ENCODE measurements at regions not wholly inside any gene's neighbourhood (a gene's known extent, or its start where the extent isn't known, plus 50 kb on each side); places are given as distances from the start of the nearest gene placed in this dataset.
"Not testable (repeated sequence)": the region's sequence is repeated elsewhere in the genome, so short reads cannot be mapped to it uniquely, and the experiment has no call there.

DNA sequence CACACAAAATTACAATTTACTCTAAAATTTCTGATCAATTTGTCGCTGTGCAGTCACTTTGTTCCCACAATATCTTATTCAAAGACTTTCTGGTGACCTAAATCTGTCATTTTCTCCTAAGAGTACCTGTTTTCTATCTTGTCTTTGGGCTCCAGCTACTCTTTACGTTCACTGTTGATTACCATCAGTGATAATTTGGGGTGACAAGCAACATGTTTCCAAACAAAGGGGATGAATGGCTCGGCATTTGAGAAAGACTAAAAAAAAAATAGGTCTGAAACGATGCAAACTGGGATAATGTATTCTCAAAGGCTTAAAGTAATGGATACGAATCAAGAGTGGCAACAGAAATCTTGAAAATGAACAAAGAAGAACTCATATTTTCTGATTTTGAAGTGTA is 205.2 kb upstream of the DAB2 start:
- DNase-seq, result no peak

DNA sequence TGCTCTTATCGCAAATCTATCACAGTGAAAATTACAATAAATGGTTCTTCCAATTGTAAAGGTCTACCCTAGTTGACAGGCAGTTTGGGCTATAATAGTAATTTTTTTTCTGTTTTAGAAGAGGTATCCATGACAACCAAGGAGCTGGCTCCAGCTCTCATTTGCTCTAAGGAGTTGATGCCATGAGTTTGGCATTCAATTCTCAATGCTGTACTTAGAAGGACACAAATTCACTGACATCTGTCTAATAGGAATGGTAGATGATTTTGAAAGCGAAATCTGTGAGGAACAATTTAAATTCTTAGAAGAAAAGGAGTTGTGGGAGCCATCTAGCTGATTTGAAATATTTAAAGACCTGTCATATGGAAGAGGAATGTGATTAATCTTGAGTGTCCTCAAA is 203.6 kb upstream of the DAB2 start:
- DNase-seq, result no peak

DNA sequence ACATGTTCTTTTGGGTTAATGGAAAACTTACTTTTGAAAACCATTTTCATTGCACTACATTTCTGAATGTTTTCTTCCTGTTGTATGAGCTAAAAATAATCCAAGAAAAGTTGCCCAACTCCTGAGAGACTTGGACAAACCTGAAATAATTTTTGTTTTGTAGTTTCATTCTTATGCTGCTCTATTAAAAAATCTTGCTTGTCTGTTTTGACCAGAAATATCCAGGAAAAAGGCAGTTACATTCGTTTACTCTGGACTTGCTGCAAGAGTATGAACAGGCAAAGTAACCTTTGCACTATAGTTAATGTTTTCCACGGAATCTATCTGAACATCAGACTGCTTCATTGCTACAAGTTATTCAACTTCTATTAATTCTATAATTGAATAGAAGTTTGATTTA is 200.1 kb upstream of the DAB2 start:
- no peak for DNase-seq

DNA sequence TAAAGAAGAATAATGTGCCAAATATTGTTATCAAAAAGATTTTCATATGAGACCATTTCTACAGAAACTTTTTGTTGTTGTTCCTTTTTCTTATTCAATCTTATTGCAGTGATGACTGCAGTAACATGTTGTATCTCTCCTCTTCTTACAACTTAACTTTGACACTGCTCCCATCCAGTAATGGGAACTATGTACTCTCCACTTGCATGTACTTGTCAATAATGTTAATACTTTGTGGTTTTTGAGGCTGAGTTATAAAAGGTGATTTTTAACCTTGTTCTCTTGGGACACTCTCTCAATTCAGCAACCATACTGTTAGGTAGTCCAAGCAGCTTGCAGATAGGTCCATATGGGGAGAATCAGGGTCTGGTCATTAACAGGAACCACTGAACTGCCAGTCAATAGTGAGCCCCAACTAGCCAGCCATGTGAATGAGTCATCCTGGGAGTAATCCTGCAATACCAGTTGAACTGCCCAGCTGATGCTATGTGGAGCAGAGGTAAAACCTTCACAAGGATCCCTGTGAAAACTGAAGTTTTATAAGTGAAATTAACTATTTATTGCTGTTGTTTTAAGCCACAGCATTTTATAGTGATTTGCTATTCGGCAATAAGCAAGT is 199.6 kb upstream of the DAB2 start:
- no peak for DNase-seq

DNA sequence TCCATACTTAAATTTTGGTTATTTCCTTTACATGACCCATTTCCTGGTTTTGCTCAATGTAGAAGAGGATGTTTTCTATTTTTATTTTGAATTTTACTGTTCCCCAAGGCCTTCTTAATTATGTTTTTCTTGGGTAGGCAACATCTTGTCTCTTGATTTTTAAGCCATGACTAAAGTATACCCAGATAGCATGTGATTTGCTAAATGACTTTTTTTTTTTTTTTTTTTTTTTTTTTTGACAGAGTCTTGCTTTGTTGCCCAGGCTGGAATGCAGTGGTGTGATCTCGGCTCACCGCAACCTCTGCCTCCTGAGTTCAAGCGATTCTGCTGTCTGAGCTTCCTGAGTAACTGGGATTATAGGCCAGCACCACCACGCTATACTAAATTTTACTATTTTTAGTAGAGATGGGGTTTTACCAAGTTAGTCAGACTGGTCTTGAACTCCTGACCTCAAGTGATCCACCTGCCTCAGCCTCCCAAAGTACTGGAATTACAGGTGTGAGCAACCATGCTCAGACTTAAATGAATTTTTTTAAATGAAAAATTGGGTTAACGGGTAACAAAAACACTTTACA is 198.6 kb upstream of the DAB2 start:
- DNase-seq, result no peak

DNA sequence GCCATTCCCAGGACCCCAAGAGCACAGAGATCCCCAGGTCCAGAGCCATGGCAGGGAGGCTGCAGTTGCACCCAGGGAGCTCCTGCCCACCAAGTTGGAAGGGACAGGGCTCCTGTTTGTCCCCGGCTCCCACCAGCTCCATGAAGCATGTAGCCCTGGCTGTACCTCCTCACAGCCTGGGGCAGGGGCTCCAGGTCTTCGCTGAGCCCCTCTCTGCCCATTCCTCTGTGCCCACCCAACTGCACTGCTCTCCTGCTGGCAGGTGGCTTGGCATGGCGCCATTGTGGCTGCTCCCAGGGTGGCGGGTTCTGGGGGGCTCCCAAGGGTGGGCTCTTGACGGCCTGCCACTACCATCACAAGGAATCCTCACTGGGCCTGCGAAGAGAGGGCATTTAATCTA is 197.5 kb upstream of the DAB2 start:
- no peak for DNase-seq

DNA sequence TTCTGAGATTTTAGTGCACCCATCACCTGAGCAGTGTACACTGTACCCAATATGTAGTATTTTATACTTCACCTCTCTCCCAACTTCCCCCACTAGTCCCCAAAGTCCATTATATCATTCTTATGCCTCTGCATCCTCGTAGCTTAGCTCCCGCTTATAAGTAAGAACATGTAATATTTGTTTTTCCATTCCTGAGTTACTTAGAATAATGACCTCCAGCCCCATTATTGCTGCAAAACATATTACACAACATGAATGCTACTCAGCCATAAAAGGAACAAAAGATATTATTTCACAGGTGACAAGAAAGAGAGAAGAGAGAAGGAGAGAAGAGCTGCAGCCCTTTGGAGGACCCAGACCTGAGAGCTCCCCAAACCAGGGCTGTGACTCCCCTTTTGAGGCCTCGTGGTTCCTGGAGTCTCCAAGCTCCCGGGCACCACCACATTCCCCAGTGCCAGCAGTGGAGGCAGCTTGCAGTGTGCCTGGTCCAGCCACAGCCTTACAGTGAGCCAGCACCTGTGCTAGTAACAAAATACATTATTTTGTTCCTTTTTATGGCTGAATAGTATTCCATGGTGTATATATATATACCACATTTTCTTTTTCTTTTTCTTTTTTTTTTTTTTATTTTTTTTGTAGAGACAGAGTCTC is 194.5 kb upstream of the DAB2 start:
- no peak for DNase-seq

DNA sequence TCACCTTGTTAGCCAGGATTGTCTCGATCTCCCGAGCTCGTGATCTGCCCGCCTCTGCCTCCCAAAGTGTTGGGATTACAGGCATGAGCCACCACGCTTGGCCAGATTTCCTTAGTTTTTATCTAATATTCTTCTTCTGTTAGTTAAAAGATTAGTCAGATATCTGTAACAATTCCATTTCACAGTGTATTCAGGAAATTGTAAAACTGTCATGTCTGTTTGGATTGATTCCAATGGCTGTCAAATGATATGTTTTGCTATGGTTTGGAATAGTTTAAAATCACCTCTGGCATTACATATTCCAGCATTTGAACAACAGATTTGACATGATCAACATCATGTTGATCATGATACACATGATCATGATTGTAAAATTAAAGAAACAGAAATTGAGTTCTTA is 193.6 kb upstream of the DAB2 start:
- DNase-seq, result no peak

DNA sequence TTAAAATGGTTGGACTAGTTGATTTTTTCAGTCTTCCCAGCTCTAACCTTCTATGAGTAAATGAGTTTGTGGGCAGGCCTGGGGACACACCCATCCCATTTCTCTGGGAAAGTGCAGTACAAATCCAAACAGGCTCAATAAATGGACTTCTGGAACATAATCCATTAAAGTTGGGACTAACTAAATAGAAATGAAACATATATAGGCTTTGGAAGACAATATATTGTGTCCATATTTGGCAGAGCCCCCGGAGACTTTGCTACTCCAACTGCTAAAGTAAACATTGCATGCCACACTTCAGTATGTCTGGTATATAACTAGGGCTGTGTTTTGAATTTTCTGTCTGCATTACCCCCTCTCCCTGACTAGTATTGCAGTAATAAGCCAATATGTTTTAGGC is 191.4 kb upstream of the DAB2 start:
- DNase-seq, result no peak

DNA sequence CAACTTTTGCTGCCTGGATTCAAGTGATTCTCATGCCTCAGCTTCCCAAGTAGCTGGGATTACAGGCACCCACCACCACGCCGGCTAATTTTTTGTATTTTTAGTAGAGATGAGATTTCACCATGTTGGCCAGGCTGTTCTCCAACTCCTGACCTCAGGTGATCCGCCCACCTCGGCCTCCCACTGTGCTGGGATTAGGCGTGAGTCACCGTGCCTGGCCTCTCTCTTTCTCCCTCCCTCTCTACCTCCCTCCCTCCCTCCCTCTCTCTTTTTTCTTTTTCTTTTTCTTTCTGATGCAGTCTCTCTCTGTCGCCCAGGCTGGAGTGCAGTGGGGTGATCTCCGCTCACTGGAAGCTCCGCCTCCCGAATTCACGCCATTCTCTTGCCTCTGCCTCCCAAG is 186.3 kb upstream of the DAB2 start:
- not testable (repeated sequence) for DNase-seq

DNA sequence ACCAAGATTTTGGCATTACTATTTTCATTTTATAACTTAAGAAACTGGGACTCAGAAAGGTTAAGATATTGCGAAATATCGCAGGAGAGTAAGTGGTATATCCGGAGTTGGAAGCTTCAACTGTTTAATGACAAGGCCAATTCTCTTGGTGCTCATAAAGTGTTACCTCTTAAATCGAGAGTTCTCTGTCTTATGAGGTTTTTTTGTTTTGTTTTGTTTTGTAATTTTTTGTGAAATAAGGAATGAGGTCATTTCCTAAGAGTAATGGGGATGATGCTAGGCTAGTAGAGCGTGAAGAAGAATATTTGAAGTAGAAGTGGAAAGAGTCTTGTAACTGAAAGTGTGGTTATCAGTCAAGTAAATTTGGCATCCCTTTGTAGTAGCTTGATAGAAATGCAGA is 183.2 kb upstream of the DAB2 start:
- no peak for DNase-seq

DNA sequence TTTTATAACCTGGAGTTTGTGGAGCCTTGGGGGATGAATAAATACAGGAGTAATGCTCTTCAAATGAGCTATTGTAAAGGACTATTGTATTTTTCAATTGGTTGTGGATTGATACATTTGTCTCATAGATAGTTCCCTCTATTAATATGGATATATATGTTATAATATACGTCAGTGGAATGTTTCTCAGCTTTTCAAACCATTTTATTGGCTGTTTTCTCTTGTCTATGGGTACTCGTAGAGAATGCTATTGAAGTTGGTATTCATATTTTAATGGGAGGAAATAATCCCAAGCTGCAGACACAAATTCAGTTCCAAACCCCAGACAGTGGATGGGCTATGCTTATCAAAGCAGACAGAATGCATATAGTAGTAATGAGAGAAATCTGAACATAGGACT is 181.8 kb upstream of the DAB2 start:
- DNase-seq, result no peak

DNA sequence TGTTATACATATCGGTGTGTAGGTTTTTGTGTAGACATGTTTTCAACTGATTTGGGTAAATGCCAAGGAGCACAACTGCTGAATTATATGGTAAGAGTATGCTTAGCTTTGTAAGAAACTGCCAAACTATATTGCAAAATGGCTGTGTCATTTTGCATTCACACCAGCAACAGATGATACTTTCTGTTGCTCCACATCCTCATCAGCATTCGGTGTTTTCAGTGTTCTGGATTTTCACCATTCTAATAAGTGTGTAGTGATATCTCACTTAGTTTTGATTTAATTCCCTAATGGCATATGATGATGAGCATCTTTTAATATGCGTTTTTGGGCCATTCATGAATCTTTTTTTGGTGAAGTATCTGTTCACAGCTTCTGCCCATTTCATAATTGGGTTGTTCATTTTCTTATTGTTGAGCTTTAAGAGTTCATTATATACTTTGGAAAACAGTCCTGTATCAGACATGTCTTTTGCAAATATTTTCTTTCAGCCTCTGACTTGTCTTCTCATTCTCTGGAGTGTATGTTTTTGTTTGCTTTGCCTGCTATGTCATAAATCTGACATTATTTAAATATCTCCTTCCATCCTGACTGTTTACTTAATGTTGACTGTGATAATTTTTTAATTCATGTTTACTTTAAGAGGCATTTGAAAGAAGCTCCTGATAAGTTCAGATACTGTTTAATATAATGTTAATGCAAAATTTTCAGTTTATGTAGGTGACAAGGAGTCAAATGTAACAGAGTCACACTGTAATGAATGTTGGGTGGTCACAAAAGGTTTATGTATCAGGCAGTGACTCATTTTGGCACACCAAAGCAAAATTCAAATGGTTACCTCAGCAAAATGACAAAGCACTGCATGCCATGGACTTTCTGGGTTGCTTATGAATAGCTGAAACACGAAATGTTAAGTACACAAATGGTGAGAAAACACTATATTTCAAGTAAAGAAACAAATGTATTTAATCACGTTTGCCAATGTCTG is 181.1 kb upstream of the DAB2 start:
- no peak for DNase-seq

DNA sequence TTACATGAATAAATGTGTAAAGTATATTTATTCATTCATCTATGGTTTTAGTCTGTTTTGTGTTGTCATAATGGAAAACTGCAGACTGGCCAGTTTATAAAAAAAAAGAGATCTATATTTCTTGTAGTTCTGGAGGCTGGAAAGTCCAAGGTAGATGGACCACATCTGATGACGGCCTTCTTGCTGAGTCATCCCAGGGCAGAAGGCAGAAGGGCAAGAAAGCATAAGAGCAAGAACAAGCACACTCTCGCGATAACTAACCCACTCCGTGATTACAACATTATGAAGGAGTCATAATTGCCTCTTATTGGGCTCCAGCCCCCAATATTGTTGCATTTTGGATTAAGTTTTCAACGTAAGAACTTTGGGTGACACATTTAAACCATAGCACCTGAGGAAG is 180.4 kb upstream of the DAB2 start:
- no peak for DNase-seq

DNA sequence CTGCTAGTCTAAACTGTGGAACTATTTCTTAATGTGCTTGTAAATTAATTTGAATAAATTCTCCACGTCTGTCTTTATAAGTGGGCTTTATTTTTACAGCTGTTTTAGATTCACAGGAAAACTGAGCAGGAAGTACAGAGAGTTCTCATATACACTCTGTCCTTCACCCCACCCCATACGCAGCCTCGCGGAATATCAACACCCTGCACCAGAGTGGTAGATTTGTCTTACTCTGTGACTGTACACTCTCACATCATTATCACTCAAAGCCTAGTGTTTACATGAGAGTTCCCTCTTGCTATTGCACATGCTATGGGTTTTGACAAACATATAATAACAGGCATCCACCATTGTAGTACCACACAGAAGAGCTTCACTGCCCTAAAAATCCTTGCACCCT is 179.7 kb upstream of the DAB2 start:
- DNase-seq, result no peak

DNA sequence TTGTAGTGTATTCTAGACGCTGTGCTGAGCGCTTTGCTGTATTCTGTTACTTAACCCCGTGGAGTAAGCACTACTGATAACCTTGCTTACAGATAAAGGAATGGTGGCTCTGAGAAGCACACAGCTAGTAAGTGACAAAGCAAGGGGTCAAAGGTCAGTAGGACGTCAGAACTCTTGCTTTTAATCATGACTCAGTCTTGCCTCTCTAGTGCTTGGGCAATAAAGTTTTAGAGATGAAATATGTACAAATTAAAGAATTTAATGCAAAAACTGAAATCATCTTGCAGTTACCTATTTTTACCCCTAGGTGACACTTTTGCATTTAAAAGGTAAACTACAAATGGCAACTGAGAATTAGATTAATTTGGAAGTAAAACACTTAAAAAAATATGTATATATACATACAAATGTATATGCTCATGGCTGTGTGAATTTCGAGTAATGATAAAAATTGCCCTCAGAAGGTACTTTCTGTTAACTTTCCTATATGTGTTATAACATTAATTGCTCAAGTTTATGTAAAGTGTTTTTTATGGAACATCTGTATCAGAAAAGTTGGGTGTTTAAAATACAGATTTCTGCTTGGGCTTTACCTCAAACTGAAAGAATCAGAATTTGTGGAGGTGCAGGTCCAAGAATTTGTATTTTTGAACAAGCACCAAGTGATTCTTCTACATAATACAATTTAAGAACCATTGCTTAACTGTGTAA is 175.1 kb upstream of the DAB2 start:
- DNase-seq, result no peak

DNA sequence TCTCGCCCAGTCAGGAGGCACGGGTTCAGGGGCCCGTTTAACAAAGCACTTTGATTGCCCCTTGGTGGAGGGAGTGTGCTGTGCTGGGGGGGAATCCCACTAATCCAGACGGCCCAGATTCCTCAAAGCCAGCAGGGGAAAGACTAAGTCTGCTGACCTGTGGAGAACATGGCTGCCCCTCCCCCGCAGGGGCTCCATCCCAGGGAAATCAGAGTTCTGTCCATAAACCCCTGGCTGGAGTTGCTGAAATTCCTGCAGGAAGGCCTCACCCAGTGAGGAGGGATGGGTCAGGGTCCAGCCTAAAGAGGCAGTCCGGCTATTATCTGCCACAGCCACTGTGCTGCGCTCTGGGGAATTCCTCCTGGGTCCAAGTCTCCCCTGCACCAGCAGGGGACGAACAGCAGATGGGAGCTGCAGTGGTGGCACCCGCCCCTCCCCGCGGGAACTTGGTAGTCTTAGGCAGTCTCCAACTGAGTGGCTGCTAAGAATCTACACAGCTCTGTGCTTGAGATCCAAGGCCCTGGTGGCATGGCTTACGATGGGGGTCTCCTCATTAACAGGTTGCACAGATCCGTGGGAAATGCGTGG is 174.0 kb upstream of the DAB2 start:
- DNase-seq, result no peak

DNA sequence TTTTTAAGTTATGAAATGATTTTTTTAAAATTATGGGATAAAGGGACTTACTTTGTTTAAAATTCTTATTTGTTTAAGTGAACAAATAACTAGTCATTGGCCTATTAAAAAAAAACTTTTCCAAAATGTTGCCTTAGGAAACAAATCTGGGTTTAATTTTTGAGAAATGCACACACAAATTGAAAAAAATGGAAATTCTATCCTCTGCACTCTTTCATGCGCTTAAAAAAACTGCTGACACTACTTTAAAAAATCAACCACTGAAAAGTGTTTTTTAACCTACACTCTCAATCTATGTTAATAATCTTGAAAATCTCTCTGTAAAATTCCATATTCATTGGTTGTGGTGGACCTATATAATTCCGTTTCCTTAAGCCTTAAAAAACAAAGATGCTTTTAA is 163.4 kb upstream of the DAB2 start:
- no peak for DNase-seq

DNA sequence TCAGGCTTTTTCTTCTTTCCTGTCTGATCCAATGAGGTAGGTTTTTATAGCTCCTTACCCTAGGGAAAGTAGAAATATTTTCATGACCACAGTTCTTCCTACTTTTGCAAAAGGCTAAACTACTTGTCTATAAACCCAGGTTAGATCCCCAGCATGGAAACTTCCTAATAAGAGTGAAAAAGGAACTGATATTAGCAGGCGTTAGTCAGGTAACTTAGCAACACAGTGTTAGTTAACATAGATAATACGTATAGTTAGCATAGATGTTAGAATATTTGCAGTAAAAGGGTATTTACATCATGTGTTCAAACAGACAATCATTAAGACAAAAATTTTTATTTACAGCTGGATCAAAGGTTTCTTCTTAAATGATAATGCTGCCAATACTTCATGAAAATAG is 162.9 kb upstream of the DAB2 start:
- DNase-seq, result no peak

DNA sequence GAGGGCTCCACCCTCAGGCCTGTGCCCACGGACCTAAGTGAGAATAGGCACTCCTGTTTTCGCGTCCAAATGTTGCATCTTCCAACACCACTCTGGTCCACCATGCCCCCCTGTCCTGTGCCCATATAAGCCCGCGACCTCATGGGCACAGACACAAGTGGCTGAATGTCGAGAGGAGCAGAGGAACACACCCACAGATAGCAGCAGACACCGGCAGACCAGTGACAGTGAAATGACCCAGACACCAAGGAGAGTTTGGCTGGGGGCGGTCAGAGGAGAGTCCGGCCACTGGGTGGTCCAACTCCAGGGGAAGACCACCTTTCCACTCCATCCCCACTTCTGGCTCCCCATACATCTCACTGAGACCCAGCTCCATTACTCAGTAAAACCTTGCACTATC is 161.4 kb upstream of the DAB2 start:
- DNase-seq, result no peak

DNA sequence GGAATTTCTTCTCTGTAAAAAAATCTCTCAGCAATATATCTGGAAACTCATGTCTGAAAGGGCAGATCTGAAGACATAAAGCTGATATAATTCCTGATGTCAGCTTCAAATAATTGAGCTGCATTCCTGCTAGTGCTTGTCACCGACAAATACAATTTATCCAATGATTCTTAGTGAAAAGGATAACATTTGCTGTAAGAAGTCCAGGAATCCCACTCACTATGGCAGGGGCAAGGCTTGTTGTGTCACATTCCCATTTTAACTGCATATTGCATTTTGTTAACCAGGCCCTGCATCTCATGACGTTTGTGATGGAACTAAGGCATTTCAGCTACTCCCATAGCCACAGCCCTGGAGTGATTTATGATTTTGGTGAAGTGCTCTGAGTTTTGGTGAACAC is 160.1 kb upstream of the DAB2 start:
- DNase-seq, result no peak

DNA sequence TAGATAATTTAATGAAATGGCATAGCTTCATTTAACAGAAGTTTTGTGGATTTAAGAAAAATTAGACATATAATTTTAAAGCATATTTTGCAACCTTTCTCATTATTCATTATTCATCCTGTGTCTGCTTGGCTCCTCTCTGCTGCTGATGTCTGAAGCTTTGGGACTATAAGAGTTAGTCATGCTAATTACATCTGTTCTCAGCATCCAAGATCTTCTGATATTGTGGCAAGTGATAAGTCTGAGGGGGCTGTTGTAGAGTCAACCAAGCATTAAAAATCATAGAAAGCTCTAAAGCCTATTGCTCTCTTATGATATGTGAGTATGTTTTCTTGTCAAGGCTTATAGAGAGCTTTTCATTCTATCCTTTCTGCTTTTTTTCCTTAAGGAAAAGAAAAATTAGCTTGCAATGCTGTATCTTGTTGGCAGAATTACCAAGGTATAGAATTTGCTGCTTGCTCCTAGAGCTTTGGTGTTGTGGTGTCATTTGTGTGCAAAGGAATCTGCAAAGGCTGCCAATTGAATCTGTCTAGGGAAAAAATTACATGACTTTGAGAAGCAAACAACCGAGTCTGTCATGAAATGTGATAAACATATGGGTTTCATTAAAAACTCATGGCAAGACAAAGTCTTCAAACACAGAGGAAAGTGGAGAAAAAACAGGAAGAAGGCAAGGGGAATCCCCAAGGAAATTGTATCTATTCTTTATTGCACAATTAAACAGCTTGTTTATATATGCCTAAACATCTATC is 156.1 kb upstream of the DAB2 start:
- no peak for DNase-seq
